GM10248 (cell line): ENCODE measurements at regions not wholly inside any gene's neighbourhood (a gene's known extent, or its start where the extent isn't known, plus 50 kb on each side); places are given as distances from the start of the nearest gene placed in this dataset.

Experiments
- CTCF ChIA-PET: fragments of 300-600 bp; sonication (Branson Sonifier 250); formaldehyde crosslinking; extraction: SDS; loops from one replicate; lab custom pipeline; 2021; ENCODE audit warnings: antibody characterized with exemption; lab: Yijun Ruan, JAX
- POLR2A ChIA-PET: fragments of 350-650 bp; sonication (Branson Sonifier 250); formaldehyde crosslinking; extraction: SDS; loops from one replicate; lab custom pipeline; 2020; ENCODE audit warnings: antibody characterized with exemption; lab: Yijun Ruan, JAX
- DNase-seq: peaks from one replicate; pipeline ENCODE4 v3.0.0; 2012; ENCODE audit errors: extremely low spot score
- CTCF ChIP-seq: IDR thresholded peaks from 2 replicates; pipeline ENCODE4 v1.5.1; 2012; ENCODE audit warnings: mild to moderate bottlenecking, low read depth; ENCODE audit errors: extremely low read depth, missing control alignments, control extremely low read depth

- DNase-seq = no peak
- POLR2A ChIA-PET = no interaction called here
- no peak for TF ChIP-seq CTCF
- CTCF ChIA-PET = interaction anchor here (1.4 to 3.9 kb wide), 3 partner anchors 10 to 14 kb away, joined by 3 to 20 read pairs (median 7); no protein-coding TSS in a partner anchor
These were observed 73.6 kb upstream of the KCNK12 start for GRCh38 chr2:47644351-47644750.

- no peak for DNase-seq
- no peak for TF ChIP-seq CTCF
- CTCF ChIA-PET = interaction anchor here (1.3 to 3.9 kb wide), 4 partner anchors 8 to 126 kb away, joined by 3 to 20 read pairs (median 4); no protein-coding TSS in a partner anchor
- POLR2A ChIA-PET = no interaction called here
These were observed 70.6 kb upstream of the KCNK12 start for GRCh38 chr2:47641366-47641765.

GRCh38 chr2:47640356-47640755 is 69.6 kb upstream of the KCNK12 start:
- no peak for DNase-seq
- TF ChIP-seq CTCF = no peak
- ChIA-PET CTCF (interaction anchor here (1.2 to 1.7 kb wide), 4 partner anchors 10 to 127 kb away, joined by 3 to 4 read pairs (median 3); no protein-coding TSS in a partner anchor), POLR2A (no interaction called here)

GRCh38 chr2:47639467-47639866 is 68.7 kb upstream of the KCNK12 start:
- no peak for DNase-seq
- CTCF ChIA-PET = no interaction called here
- TF ChIP-seq CTCF = no peak
- POLR2A ChIA-PET = no interaction called here

GRCh38 chr2:47638430-47638829 is 67.6 kb upstream of the KCNK12 start:
- CTCF ChIA-PET = interaction anchor here (1.1 kb wide), 1 partner anchor 129 kb away, joined by 4 read pairs; no protein-coding TSS in a partner anchor

GRCh38 chr2:47636596-47637264 is 65.9 kb upstream of the KCNK12 start:
- ChIA-PET CTCF (interaction anchor here (0.8 kb wide), 1 partner anchor 17 kb away, joined by 3 read pairs; no protein-coding TSS in a partner anchor), POLR2A (no interaction called here)
- TF ChIP-seq CTCF = no peak
- DNase-seq = no peak

More at GRCh38 chr2:47638430-47638829, 67.6 kb upstream of the KCNK12 start:
- no peak for DNase-seq
- no peak for TF ChIP-seq CTCF
- POLR2A ChIA-PET = no interaction called here
